ENCODE measurements at regions not wholly inside any gene's neighbourhood (a gene's known extent, or its start where the extent isn't known, plus 50 kb on each side); places are given as distances from the start of the nearest gene placed in this dataset.

DNA sequence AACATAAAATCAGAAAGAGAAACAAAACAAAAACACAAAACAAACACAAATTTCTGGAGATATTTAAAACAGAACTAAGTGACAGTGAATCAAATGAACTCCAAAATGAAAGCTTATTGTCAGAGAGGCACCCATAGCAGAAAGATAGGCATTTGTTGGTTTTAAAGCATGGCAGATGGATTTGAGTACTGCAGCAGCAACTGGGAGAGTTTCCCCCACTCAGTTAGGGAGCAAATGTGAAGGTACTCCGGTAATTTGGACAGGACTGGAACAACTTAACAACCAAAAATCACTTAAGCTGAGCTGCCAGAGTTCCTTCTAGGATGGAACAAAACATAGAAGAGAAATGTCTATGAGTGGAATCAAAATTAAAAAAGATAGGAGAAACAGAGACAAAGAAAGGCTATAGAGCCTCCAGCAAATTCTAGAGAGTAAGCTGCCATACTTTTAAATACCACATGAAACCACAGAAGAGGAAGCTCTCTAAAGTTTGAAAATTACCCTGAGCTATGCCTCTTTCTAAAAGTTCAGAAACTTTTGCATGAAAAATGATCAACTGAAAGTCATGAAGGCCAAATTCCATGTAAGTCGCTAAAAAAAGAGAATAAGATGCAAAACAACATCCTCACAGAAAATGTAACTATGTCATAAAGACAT lies 1248.3 kb upstream of the USP15 start:
- DNase-seq (ENCODE audit: low read depth): no peak

DNA sequence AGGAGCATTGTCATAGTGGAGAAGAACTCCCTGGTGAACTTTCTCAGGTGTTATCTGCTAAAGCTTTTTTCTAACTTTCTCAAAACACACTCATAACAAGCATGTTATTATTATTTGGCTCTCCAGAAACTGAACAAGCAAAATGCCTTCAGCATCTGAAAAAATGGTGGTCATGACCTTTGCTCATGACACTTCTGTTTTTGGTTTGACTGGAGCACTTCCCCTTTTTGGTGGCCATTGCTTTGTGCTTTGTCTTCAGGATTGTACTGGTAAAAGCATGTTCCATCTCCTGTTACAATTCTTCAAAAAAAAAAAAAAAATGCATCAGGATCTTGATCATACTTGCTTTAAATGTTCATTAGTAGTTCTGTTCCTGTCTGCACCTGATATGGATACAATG lies 1241.6 kb upstream of the USP15 start:
- DNase-seq (ENCODE audit: low read depth): no peak

DNA sequence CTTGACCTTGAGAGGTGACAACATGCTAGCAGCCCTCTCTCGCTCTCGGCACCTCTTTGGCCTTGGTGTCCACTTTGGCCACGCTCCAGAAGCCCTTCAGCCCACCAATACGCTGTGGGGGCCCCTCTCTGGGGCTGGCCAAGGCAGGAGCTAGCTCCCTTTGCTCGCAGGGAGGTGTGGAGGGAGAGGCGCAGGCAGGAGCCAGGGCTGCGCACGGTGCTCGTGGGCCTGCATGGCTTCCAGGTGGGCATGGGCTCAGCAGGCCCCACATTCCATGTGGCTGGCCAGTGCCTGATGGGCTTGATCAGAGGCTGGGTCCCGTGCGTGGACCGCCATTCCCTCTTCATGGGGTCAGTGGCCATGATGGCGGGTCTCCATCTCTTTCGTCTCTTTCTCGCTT lies 1237.0 kb upstream of the USP15 start:
- no peak for DNase-seq (ENCODE audit: low read depth)

DNA sequence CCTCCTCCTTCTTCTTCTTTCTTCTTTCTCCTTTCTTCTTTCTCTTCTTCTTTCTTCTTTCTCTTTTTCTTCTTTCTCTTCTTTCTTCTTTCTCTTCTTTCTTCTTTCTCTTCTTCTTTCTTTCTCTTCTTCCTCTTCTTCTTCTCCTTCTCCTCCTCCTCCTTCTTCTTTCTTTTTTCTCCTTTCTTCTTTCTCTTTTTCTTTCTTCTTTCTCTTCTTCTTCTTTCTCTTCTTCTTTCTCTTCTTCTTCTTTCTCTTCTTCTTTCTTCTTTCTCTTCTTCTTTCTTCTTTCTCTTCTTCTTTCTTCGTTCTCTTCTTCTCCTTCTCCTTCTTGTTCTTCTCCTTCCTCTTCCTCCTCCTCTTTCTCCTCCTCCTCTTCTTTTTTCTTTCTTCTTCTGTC lies 1230.7 kb upstream of the USP15 start:
- DNase-seq (ENCODE audit: low read depth): no peak

DNA sequence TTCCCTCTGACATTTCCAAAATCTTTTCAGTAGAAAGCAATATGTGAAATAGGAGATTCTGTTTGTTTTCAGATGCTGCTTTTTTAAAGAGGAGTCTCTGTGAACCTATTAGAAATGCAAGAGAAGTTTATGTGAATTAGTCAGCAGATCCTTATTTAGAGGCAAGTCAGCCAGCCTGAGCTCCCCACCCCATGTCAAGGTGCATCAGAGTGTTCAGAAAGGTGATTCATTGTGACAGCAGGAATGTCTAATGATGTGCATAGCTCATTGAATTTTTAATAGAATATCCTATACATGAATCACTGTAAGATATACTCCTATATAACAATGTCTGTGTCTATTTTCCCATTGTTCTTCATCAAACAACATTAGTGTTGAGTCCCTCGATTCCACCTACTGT lies 1222.4 kb upstream of the USP15 start:
- no peak for DNase-seq (ENCODE audit: low read depth)

DNA sequence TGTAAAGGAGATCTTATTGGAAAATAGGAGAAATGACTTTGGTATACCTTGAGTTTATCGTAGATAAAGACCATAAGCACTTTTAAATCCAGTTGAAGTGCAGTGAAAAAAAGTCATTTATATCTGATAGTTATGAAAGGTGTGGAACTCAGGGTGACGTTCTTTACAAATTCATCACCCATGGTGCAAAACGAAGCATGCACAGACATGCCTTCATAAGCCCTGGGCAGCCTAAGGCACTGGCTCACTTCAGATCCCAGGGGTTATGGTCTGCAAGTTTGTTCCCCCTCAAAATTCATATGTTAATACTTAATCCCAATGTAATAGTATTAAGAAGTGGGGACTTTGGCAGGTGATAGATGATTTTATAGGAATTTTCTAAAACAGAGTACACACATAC lies 1216.4 kb upstream of the USP15 start:
- DNase-seq (ENCODE audit: low read depth): no peak

DNA sequence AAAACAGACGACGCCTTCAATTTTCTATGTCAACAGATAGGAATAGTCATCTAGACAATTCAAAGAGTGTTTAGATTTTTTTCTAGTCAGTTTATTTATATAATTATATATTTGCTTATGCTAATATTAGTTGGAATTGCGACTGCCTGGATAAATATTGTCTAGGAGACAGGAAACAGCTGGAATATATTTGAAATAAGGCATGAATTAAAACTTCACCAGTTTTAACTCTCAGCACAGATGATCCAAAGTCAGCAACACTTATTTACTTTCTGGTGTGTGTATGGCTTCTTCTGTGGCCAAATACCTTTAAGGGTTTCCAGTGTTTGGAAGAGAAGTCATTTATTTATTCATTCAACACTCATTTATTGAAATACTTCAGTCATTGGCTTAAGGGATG lies 1215.4 kb upstream of the USP15 start:
- no peak for DNase-seq (ENCODE audit: low read depth)

DNA sequence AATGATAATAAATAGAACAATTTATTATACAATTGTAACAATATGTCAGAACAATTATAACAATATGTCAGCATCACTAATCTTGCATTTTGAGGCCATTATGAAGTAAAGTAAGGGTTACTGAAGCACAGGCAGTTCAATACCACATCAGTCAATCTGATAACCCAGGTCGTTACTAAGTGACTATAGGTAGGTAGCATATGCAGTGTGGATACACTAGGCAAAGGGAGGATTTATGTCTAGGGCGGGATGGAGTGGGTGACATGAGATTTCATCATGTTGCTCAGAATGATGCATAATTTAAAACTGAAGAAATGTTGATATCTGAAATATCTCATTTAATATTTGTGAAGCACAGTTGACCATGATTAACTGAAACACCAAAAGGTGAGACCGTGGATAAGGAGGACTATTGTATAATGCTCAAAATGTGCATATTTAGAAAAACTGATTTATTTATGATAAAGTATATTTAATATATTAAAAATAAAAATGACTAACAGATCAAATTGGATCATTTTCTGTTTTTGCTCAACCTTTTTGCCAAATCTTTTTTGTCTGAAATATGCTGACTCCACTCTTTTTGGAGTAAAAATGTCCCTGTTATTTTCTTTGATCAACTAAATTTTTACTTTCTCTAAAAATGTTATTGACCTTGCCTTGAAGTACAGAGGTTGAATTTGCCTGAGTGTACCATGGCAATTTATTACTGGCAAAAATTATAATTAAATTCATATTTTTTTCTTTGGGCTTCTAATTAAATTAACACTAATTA lies 1189.4 kb upstream of the USP15 start:
- no peak for DNase-seq (ENCODE audit: low read depth)

DNA sequence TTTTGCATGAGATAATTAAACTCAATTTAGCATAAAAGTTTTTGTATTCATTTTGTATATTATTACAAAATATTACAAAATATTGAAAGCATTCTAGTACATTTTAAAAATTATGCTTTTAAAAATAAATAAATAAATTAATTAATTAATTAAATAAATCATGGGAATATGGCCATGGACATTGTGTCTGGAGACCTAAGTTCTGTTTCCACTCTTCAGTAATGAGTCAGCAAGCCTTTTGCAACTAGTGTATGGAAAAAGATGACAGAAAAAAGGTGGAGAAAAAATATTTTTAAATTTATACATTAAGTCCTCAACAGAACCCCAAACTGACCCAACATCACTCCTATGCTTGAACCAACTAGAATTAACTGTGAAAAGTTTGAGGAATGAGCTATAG lies 1187.5 kb upstream of the USP15 start:
- no peak for DNase-seq (ENCODE audit: low read depth)

DNA sequence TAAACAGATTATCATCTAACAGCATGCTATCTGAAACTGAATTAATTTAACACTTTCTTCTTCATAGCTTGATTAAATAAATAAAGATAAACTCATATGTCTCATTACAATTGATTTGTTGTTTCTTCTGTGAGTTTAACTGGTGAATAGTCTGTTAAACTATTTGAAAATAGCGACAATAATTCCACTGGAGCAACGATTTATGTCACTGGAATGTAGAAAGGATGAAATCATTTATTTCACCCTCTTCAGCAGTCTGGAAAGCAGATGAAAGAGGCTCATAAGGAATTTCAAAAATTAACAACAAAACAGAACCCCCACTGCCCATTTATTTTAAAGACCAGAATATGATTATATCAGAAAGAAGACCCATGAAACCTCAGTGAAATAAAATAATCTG lies 1165.1 kb upstream of the USP15 start:
- no peak for DNase-seq (ENCODE audit: low read depth)

DNA sequence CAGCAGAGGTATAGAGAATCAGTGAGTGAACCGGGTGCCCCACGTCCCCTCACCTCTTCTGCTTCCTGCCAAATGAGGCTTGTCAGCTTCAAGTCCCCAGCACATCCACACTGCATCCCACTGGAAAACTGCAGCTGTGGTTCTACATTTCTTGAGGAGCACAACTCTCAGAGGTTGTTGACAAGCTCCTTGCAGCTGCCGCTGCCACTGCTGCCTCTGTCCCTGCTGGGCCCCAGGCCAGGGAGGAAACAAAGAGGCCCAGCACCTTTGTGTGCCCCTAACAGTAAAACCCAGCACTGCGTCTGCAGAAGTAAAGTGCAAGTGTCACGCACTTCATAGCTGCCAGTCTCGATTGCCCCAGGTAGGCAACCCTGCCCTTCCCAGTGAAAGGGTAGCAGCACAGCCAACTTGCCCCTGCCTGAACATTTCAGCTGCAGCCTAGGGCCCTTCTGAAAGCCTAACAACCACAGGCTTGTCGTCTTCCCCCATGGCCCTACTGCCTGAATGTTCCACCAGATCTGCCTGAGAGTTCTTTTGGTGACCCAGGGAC lies 1162.1 kb upstream of the USP15 start:
- no peak for DNase-seq (ENCODE audit: low read depth)

DNA sequence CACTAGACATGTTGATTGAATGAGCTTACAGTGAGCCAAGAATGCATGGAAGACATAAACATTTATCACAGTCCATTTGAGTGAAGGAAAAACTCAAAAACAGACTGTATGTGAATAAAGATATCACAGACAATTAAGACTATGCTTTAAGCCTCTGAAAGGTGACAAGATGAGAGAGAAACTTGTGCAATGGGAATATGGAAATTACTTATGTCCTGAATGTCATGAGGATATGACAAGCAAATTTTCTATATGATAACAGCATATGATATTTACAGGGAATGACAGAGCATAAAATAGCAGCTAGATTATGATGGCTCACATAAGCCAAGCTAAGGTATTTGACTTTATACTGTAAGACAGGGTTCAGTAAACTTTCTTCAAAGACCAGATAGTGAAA lies 1153.1 kb upstream of the USP15 start:
- DNase-seq (ENCODE audit: low read depth): no peak

DNA sequence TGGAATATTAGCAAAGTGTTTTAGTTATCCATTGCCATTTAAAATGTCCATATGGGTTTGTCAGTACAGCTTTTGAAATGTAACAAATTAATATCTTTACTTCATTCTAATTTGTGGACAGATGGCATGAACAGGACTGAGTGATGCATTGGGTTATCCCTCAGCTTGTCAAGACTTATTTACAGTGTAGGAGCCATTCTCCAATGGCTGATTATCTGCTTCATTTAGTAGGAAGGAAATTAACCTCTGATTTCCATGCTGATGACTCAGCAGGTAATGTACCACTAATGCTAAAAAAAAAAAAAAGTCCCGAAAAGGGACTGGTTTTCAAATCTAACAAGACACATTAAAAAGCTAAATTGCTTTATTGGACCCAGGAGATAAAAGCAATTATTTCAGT lies 1149.0 kb upstream of the USP15 start:
- no peak for DNase-seq (ENCODE audit: low read depth)

DNA sequence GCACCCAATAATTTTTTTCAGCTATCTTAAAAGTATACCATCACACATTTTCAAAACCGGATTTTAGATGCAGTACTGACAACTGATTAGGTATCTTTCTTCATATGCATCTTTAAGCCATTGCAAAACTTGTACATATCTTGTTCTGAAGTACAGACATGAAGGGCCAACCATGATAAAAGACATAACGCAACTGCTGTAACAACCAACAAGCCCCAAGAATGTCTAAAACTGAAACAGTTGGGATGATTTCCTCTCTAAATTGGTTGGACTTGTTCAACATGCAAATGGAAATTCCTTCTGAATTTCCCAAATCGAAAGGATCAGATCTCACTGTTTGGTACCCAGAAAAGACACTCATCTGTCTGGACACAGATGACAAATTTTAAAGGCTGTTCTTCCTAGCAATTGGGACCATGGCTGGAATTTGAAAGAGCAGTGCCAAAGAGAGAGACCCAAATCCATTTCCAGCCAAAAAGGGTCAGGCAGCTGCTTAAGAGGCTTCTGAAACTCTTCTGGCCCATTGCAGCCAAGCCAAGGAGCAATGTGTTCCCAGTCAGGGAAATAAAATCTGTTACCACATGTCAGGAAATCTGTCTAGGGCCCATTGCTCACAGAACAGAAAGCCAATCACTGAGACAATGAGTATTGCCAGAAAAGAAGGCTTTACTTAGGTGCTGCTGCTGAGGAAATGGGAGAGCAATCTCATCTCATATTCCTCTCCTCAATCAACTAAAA lies 1122.4 kb upstream of the USP15 start:
- no peak for DNase-seq (ENCODE audit: low read depth)

DNA sequence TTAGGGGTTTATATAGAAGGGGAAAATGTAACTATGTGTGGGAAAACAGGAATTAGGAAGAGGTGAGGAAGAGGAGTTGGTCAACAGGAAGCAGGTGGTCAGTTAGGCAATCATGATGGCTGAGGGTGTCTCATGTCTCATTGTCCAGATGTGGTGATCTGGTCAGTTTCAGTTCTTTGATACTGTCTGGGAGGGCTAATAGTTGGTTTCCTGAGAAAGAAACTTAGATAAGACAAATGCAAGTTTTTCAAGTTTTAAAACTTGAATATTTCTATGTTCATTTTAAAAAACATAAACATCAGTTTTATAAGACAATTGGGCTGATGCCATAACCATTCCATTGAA lies 1121.8 kb upstream of the USP15 start:
- DNase-seq (ENCODE audit: low read depth): no peak

DNA sequence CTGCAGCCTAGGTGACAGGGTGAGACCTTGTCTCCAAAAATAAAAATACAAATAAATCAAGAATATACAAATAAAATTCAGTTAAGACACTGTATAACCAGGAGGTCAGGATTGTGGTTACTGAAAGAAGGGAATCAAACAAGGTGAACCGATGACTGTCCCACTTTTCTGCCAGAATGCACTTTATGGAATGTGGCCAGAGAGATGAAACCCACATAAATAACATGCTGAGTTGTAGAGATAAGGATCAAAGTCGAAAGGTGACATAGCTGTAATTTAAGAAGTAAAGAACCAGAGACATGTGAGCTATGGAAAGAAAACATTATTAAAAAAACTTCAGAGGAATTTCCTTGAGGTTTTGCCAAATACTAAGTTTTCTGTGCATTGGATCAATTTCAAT lies 1098.2 kb upstream of the USP15 start:
- DNase-seq (ENCODE audit: low read depth): no peak

DNA sequence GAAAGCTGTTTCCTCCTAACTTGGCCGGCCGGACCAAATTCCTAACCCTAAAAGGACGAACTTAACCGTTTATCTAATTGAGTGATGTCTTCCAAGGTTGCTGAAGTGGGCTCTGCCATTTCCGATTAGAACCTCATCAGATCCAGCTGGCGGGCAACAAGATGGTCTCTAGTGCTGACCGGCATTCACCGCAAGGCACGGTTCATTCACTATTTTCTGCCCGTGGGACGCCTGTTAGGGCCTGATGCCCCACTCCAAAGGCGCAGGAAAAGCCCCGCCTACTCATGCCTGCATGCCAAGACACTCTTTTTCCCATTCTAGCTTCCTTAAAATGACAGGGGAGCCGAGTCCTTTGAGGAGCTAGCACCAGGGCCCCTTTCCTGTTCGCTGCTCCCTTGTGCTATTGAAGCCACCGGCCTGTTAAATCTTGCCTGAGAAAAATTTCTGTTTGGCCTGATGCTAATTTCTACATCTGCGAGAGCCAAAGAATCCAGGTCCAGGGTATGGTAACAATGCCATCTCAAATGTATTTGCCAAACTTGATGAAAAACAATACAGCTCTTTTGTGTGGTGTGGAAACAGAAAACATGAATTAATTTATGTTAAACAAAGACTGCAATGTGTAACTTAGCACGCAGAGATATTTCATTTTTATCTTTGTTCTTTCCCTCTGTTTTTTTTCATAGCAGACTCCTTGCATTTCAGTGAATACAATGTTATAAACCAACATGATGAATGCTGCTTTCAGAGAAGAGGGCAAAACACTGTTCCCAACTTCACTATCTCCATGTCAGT lies 1071.2 kb upstream of the USP15 start:
- no peak for DNase-seq (ENCODE audit: low read depth)

DNA sequence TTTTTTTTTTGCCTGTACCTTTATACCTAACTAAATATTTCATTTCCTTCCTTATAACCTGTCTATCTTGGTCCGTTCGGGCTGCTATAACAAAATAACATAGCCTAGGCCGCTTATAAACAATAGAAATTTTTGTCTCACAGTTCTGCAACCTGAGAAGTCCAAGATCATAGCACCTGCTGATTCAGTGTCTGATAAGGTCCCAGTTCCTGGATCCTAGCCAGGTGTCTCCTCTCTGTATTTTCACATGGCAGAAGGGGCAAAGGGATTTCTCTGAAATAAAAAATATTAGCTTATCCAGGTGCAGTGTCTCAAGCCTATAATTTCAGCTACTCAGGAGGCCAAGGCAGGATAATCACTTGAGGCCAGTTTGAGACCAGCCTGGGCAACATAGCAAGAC lies 1046.6 kb upstream of the USP15 start:
- no peak for DNase-seq (ENCODE audit: low read depth)

DNA sequence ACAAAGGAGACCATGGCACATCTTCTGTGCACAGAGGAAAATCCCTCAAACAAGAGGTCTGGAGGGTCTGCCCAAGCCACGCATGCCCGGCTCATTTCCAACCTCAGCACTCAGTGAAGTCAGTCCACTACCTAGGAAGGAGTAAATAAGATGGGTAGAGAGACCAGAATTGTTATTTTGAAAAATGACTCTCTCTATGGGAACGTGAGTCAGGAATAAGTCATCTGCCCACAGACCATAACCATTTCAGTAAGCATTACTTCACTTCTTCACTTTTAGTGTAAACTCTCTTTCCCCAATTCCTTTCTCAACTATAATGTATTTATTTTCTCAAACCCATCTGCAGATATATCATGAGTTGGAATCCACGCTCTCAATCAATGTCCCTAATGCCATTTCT lies 1039.9 kb upstream of the USP15 start:
- no peak for DNase-seq (ENCODE audit: low read depth)

DNA sequence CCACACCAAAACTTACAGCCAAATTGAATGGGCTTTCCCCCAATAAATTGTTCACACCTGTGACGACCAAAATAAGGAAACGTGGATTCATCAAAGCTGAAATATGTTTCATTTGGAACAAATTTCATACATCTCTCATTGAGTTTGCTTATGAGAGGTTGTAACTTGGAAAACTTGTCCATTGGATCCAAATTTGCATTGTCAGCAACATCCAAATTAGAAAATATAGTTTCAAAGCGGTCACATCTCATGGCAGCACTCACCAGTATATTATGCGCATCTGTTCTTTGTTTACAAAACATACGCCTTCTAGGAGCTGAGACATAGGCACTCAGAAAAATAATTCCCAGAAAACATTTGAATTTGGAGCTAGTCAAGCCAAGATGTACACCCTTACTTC lies 1028.2 kb upstream of the USP15 start:
- DNase-seq (ENCODE audit: low read depth): no peak

DNA sequence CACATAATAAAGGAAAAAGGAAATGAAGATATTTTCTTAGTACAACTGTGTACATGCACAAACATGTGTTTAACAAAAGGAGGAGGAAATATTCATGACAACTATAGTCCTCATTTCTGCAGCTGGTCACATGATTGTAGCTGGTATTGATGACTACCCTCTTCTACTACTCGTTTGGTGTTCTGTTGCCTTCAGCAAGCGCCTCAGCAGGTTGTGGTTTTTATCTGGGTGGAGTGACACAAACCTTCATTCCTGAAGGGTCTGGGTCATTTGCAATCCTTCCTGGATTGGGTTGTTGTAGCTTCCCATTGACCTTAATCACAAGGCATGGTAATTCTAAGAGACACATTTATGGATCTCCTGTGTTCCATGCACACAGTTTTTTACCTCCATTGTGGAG lies 1009.9 kb upstream of the USP15 start:
- no peak for DNase-seq (ENCODE audit: low read depth)

DNA sequence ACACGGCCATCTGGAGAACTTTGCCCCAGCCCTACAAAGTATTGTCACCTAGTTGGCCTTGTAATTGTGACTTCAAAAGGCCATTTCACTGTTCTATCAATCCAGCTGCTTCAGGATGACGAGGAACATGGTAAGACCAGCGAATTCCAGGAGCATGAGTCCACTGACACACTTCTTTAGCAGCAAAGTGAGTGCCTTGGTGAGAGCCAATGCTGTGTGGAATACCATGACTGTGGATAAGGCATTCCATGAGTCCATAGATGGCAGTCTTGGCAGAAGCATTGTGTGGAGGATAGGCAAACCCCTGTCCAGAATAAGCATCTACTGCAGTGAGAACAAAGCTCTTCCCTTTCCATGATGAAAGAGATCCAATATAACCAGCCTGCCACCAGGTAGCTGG lies 1009.1 kb upstream of the USP15 start:
- no peak for DNase-seq (ENCODE audit: low read depth)
